ENCODE measurements at regions not wholly inside any gene's neighbourhood (a gene's known extent, or its start where the extent isn't known, plus 50 kb on each side); places are given as distances from the start of the nearest gene placed in this dataset.
A peak's percentile ranks its signal among the peaks of the same experiment; 100 is the strongest.

- no peaks in the 10 kb centered on the region for H3K27me3 ChIP-seq (ENCODE audit: control insufficient read depth, extremely low read depth, insufficient read depth, low read length)
- H3K9ac ChIP-seq (ENCODE audit: control insufficient read depth, extremely low read depth, insufficient read depth, low read length) = no peak overlapping the region
- no peaks in the 10 kb centered on the region for H4K20me1 ChIP-seq (ENCODE audit: control insufficient read depth, extremely low read depth, insufficient read depth, low read length)
- TF ChIP-seq CTCF (optimal IDR thresholded peaks at IDR 0.05 in 1 of 3, IDR thresholded peaks at IDR 0.05 in 1 of 3, conservative IDR thresholded peaks at IDR 0.05 in 1 of 3; ENCODE audit: extremely low read depth in 1 of 3, insufficient read depth in 2 of 3, low read length in 3 of 3) (no peak), EZH2 (IDR thresholded peaks at IDR 0.05; ENCODE audit: low read length) (no peak)
- H3K79me2 ChIP-seq (ENCODE audit: control insufficient read depth, insufficient read depth, low read length) = no peaks in the 10 kb centered on the region
- FAIRE-seq (no peak), DNase-seq (ENCODE audit: low read depth, low spot score) (no peak)
- no peak overlapping the region for H3K4me3 ChIP-seq (ENCODE audit: control insufficient read depth in 2 of 3, extremely low read depth in 1 of 3, insufficient read depth in 2 of 3, low read depth in 1 of 3, low read length in 3 of 3)
- H3K4me2 ChIP-seq (ENCODE audit: control insufficient read depth, extremely low read depth, insufficient read depth, low read depth, low read length) = no peak overlapping the region
- no peaks in the 10 kb centered on the region for H3K9me3 ChIP-seq (ENCODE audit: control insufficient read depth, low read depth, low read length)
- H2AFZ ChIP-seq (ENCODE audit: control insufficient read depth, low read length) = no peak overlapping the region
- peaks cover 15% of the 10 kb centered on the region for H3K4me1 ChIP-seq (ENCODE audit: control insufficient read depth, extremely low read depth, insufficient read depth, low read length)
- no peak overlapping the region for H3K27ac ChIP-seq (ENCODE audit: control insufficient read depth, insufficient read depth, low read length)
- H3K36me3 ChIP-seq (ENCODE audit: control insufficient read depth in 2 of 2, extremely low read depth in 1 of 2, insufficient read depth in 2 of 2, low read length in 2 of 2) = no peaks in the 10 kb centered on the region
- H3K9me1 ChIP-seq (ENCODE audit: control insufficient read depth, extremely low read depth, insufficient read depth, low read length) = no peaks in the 10 kb centered on the region
- dilution Hi-C loops (cut with MboI; ENCODE audit: extremely low pct_ligation_motif_present, low sequenced_read_pairs) = no loop called here
These were observed 389.2 kb downstream of the NDFIP2 start for GRCh38 chr13:79870123-79870522.

GRCh38 chr13:79869326-79869725 is 388.4 kb downstream of the NDFIP2 start:
- dilution Hi-C loops (cut with MboI; ENCODE audit: extremely low pct_ligation_motif_present, low sequenced_read_pairs) = no loop called here
- no peaks in the 10 kb centered on the region for H4K20me1 ChIP-seq (ENCODE audit: control insufficient read depth, extremely low read depth, insufficient read depth, low read length)
- no peak overlapping the region for H3K27ac ChIP-seq (ENCODE audit: control insufficient read depth, insufficient read depth, low read length)
- FAIRE-seq (no peak), DNase-seq (ENCODE audit: low read depth, low spot score) (no peak)
- H3K9me3 ChIP-seq (ENCODE audit: control insufficient read depth, low read depth, low read length) = no peaks in the 10 kb centered on the region
- peaks cover 7% of the 10 kb centered on the region for H3K4me1 ChIP-seq (ENCODE audit: control insufficient read depth, extremely low read depth, insufficient read depth, low read length)
- H3K4me2 ChIP-seq (ENCODE audit: control insufficient read depth, extremely low read depth, insufficient read depth, low read depth, low read length) = peak overlapping the region; percentile 75
- peak overlapping the region; percentile 68 for H2AFZ ChIP-seq (ENCODE audit: control insufficient read depth, low read length)
- H3K9me1 ChIP-seq (ENCODE audit: control insufficient read depth, extremely low read depth, insufficient read depth, low read length) = no peaks in the 10 kb centered on the region
- H3K79me2 ChIP-seq (ENCODE audit: control insufficient read depth, insufficient read depth, low read length) = no peaks in the 10 kb centered on the region
- no peaks in the 10 kb centered on the region for H3K27me3 ChIP-seq (ENCODE audit: control insufficient read depth, extremely low read depth, insufficient read depth, low read length)
- H3K36me3 ChIP-seq (ENCODE audit: control insufficient read depth in 2 of 2, extremely low read depth in 1 of 2, insufficient read depth in 2 of 2, low read length in 2 of 2) = no peaks in the 10 kb centered on the region
- TF ChIP-seq EZH2 (IDR thresholded peaks at IDR 0.05; ENCODE audit: low read length) (no peak), CTCF (optimal IDR thresholded peaks at IDR 0.05 in 1 of 3, IDR thresholded peaks at IDR 0.05 in 1 of 3, conservative IDR thresholded peaks at IDR 0.05 in 1 of 3; ENCODE audit: extremely low read depth in 1 of 3, insufficient read depth in 2 of 3, low read length in 3 of 3) (no peak)
- no peak overlapping the region for H3K9ac ChIP-seq (ENCODE audit: control insufficient read depth, extremely low read depth, insufficient read depth, low read length)
- no peak overlapping the region for H3K4me3 ChIP-seq (ENCODE audit: control insufficient read depth in 2 of 3, extremely low read depth in 1 of 3, insufficient read depth in 2 of 3, low read depth in 1 of 3, low read length in 3 of 3)

Data from keratinocyte (primary cell).